Cardiac muscle cell (in vitro differentiated cells and primary cell): ENCODE measurements at regions not wholly inside any gene's neighbourhood (a gene's known extent, or its start where the extent isn't known, plus 50 kb on each side); places are given as distances from the start of the nearest gene placed in this dataset.
"Not testable (repeated sequence)": the region's sequence is repeated elsewhere in the genome, so short reads cannot be mapped to it uniquely, and the experiment has no call there.

ENCODE experiments used
- DNase-seq, 2 donors: peaks; one replicate each; pipeline versions ENCODE4 v3.0.0 to v3.0.0-alpha.2; 2010 to 2017; ENCODE audit warnings: low read depth in 1 of 2, low spot score in 1 of 2
- H3K27ac ChIP-seq: fragments of 200-600 bp; sonication (generic); 2 replicates; pipeline ENCODE4 v1.5.1; 2016
- H3K27me3 ChIP-seq: fragments of 200-600 bp; sonication (generic); 2 replicates; pipeline ENCODE4 v1.6.0; 2016; ENCODE audit warnings: control low read depth
- H3K36me3 ChIP-seq: fragments of 200-600 bp; sonication (generic); 2 replicates; pipeline ENCODE4 v1.5.1; 2016; ENCODE audit warnings: control low read depth
- H3K4me1 ChIP-seq: fragments of 200-600 bp; sonication (generic); 2 replicates; pipeline ENCODE4 v1.8.1; 2017; ENCODE audit warnings: low read depth, mild to moderate bottlenecking, mixed run types
- H3K4me3 ChIP-seq: fragments of 200-600 bp; sonication (generic); 2 replicates; pipeline ENCODE4 v1.5.1; 2016; ENCODE audit warnings: mild to moderate bottlenecking
- H3K9me3 ChIP-seq: fragments of 200-600 bp; sonication (generic); 2 replicates; pipeline ENCODE4 v1.5.1; 2017; ENCODE audit warnings: low read depth, mild to moderate bottlenecking, control low read depth
- CTCF ChIP-seq: IDR thresholded peaks from 2 replicates; pipeline ENCODE4 v1.5.1; 2012; ENCODE audit warnings: low read depth, mild to moderate bottlenecking, low read length

DNA sequence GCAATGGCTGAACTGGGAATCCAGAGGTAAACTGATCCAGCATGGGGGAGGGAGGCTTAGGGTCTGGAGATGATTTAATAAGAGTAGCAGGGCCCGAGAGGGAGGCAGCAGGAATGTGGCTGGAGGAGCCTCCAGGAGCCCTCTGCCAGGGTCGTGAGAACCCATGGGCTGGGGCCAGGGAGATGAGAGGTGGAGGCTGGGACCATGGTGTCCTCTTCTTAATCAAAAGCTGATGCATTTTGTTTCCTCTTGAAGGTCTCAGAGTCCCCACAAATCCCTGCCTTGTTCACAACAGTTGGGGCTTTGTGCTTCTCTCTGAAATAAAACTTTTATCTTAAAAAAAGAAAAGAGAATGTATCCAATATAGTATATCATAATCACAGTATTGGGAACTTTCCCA lies 123.7 kb upstream of the ZNF516 start:
- no peaks in the 10 kb centered on the region for H3K9me3 ChIP-seq
- peaks cover 30% of the 10 kb centered on the region for H3K4me1 ChIP-seq
- no peak for TF ChIP-seq CTCF
- H3K4me3 ChIP-seq, result no peak overlapping the region
- no peaks in the 10 kb centered on the region for H3K36me3 ChIP-seq
- DNase-seq, result no peak
- no peaks in the 10 kb centered on the region for H3K27me3 ChIP-seq
- peak overlapping the region; percentile 90 for H3K27ac ChIP-seq

DNA sequence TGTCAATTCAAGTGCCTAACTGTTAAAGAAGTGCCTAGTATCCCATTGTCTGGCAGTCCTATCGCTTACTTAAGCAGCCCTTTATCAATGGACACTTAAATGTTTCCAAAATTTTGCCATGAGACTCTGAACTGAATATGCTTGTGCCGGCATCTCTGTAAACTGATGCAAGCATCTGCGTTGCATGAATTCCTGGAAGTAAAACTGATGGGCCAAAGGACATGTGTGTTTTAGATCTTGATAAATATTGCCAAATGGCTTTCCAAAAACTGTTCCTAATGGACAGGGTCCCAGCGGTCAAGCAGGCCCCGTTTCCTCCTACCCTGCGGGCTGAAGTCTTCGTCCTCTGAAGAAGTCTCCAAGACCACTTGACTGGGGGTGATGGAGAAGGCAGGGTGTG lies 121.3 kb upstream of the ZNF516 start:
- Histone ChIP-seq H3K27ac (no peak overlapping the region), H3K4me1 (peaks cover 25% of the 10 kb centered on the region), H3K36me3 (no peaks in the 10 kb centered on the region), H3K9me3 (no peaks in the 10 kb centered on the region), H3K4me3 (no peak overlapping the region), H3K27me3 (no peaks in the 10 kb centered on the region)
- no peak for DNase-seq
- no peak for TF ChIP-seq CTCF

GRCh38 chr18:76615065-76615733 lies 120.2 kb upstream of the ZNF516 start:
- H3K36me3 ChIP-seq, result no peaks in the 10 kb centered on the region
- DNase-seq, result no peak
- H3K4me3 ChIP-seq, result no peak overlapping the region
- peaks cover 13% of the 10 kb centered on the region for H3K4me1 ChIP-seq
- H3K27ac ChIP-seq, result no peak overlapping the region
- no peaks in the 10 kb centered on the region for H3K9me3 ChIP-seq
- no peaks in the 10 kb centered on the region for H3K27me3 ChIP-seq
- TF ChIP-seq CTCF, result no peak

GRCh38 chr18:76613755-76614120 lies 118.7 kb upstream of the ZNF516 start:
- H3K36me3 ChIP-seq, result no peaks in the 10 kb centered on the region
- H3K27ac ChIP-seq, result no peak overlapping the region
- H3K27me3 ChIP-seq, result no peaks in the 10 kb centered on the region
- H3K4me3 ChIP-seq, result no peak overlapping the region
- no peak for DNase-seq
- TF ChIP-seq CTCF, result no peak
- no peaks in the 10 kb centered on the region for H3K9me3 ChIP-seq
- H3K4me1 ChIP-seq, result no peaks in the 10 kb centered on the region

DNA sequence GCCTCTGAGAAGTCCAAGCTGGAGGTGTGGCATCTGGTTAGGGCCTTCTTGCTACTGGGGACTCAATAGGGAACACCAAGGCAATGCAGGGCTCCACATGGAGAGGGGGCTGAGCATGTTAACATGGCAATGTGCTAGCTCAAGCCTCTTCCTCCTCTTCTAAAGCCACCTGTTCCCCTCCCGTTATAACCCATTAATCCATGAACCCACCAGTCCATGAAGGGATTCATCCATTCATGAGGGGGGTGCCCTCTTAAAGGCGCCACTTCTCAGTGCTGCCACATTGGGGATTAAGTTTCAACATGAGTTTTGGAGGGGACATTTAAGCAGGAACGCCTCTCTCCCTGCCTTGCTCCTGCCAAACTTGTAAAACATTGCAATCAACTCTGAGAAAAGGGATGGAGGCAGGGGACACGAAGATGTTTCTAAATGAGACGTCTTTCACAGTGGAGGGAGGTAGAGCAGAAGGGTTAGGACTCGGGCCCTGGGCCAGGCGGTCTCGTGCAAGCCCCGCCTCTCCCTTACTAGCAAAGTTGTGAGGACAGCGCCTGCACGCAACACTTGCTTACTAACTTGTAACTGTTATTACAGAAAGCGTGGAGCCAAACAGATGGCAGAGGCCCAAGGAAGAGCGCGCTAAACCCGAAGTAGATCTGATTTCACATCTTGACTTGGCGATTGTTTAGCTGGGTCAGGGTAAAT lies 118.2 kb upstream of the ZNF516 start:
- Histone ChIP-seq H3K27me3 (no peaks in the 10 kb centered on the region), H3K4me1 (no peaks in the 10 kb centered on the region), H3K36me3 (no peaks in the 10 kb centered on the region), H3K27ac (no peak overlapping the region), H3K9me3 (no peaks in the 10 kb centered on the region), H3K4me3 (no peak overlapping the region)
- no peak for TF ChIP-seq CTCF
- DNase-seq, result no peak

DNA sequence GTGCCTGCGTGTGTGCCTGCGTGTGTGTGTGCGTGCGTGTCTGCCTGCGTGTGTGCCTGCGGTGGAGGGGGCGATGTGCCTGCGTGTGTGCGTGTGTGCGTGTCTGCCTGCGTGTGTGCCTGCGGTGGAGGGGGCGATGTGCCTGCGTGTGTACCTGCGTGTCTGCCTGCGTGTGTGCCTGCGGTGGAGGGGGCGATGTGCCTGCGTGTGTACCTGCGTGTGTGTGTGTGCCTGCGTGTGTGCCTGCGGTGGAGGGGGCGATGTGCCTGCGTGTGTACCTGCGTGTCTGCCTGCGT lies 116.7 kb upstream of the ZNF516 start:
- not testable (repeated sequence) for H3K36me3 ChIP-seq, H3K9me3 ChIP-seq, DNase-seq, H3K4me1 ChIP-seq, H3K27me3 ChIP-seq, H3K27ac ChIP-seq, H3K4me3 ChIP-seq
